ENCODE measurements at regions not wholly inside any gene's neighbourhood (a gene's known extent, or its start where the extent isn't known, plus 50 kb on each side); places are given as distances from the start of the nearest gene placed in this dataset.
A peak's percentile ranks its signal among the peaks of the same experiment; 100 is the strongest.

DNA sequence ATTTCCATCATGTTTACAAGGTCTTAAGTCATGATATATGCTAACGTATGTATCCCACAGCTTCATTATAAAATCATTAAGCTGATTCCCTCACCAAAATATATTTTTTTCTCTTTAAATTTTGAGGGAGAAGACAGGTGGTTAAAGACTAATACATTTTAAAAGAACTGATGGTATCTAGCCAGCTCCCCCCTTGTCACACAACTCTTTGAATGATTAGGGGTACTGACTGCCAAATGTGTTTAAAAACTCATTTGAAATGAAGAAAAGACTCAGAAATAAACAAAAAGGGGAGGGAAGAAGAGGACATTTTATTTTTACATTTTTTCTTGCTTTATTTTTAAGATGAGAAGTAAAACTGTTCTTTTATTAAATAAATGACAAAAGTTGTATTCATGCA is 805.3 kb downstream of the SATB2 start:
- TF ChIP-seq, protein P1, sequence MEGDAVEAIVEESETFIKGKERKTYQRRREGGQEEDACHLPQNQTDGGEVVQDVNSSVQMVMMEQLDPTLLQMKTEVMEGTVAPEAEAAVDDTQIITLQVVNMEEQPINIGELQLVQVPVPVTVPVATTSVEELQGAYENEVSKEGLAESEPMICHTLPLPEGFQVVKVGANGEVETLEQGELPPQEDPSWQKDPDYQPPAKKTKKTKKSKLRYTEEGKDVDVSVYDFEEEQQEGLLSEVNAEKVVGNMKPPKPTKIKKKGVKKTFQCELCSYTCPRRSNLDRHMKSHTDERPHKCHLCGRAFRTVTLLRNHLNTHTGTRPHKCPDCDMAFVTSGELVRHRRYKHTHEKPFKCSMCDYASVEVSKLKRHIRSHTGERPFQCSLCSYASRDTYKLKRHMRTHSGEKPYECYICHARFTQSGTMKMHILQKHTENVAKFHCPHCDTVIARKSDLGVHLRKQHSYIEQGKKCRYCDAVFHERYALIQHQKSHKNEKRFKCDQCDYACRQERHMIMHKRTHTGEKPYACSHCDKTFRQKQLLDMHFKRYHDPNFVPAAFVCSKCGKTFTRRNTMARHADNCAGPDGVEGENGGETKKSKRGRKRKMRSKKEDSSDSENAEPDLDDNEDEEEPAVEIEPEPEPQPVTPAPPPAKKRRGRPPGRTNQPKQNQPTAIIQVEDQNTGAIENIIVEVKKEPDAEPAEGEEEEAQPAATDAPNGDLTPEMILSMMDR (IDR thresholded peaks at IDR 0.05; ENCODE audit: insufficient read depth, low read depth, low read length, missing control alignments) = no peak
- no peak for DNase-seq (ENCODE audit: low read depth)
- H3K4me3 ChIP-seq (ENCODE audit: low read length) = no peak overlapping the region

DNA sequence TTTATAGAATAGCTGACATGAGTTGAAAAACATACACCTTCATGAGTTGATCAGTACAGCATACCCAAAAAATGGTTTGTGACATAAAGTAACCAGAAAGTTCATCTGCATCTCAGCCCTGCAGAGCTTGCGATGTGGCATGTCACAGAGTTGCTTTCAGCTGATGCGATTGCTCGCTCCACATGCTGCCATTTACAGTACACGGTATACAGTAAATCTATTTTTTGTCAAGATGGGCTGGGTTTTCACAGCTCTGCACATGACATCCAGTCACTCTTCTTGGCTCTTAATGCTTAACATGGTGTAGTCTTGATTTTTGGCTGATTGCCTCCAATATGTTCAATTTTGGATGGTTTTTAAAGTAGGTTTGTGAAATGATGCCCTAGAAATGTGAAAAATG is 811.9 kb downstream of the SATB2 start:
- TF ChIP-seq, protein P1 (IDR thresholded peaks at IDR 0.05; ENCODE audit: insufficient read depth, low read depth, low read length, missing control alignments) = no peak
- no peak overlapping the region for H3K4me3 ChIP-seq (ENCODE audit: low read length)
- no peak for DNase-seq (ENCODE audit: low read depth)

DNA sequence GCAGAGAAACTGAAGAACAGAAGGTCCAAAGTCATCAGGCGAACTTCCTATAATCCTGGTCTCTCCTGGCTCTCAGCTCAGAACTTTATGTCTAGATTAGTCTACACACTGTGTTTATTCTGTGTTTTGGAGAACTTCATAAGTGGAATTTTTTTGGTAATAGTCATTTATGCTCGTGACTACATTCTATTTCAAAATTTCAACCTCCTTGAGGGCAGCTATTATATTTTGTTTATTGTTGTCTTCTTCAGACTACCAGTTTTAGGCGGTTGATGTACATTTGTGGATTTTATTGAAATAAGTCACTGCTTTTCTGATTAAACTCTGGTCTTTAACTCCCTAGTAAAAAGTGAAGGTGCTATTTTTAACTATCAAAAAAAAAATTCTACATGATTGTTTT is 816.6 kb downstream of the SATB2 start:
- no peak for DNase-seq (ENCODE audit: low read depth)
- TF ChIP-seq, protein P1 (IDR thresholded peaks at IDR 0.05; ENCODE audit: insufficient read depth, low read depth, low read length, missing control alignments) = no peak
- H3K4me3 ChIP-seq (ENCODE audit: low read length) = no peak overlapping the region

DNA sequence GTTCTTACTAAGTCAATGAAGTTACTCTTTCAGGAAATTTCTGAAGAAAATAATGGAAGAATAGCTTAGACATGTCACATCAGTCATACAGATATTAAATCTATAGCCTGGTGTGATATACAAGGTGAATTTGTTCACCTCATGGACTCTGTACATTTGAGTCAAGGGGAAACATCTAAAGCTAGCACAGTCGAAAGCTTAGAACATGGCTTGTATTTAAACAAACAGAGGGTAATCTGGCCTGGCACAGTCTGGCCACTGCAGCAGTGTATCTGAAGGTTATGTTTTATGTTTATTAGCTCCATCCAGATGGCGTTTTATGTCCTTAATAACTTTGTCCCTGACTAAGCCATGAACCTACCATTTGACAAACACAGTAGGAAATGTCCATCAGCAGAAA is 817.3 kb downstream of the SATB2 start:
- TF ChIP-seq, protein P1 (IDR thresholded peaks at IDR 0.05; ENCODE audit: insufficient read depth, low read depth, low read length, missing control alignments) = no peak
- DNase-seq (ENCODE audit: low read depth) = no peak
- H3K4me3 ChIP-seq (ENCODE audit: low read length) = no peak overlapping the region

DNA sequence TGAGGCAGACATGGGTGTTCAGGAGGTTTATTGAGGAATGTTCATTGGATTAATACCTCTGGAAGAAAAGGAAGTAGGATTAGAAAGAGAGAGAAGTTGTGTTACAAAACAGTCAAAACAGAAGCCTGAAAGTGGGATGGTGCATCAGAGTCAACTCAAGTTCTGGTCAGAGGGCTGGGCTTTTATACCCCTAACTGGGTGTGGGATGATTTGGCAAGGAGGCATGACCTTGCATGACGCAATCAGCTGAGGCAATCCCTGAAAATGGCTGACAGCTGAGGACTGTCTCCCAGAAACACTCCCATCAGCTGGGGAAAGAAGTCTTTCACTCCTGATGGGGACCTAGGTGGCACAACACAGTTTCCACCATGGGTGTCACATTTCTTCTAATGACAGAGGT is 818.2 kb downstream of the SATB2 start:
- TF ChIP-seq, protein P1 (IDR thresholded peaks at IDR 0.05; ENCODE audit: insufficient read depth, low read depth, low read length, missing control alignments) = no peak
- no peak overlapping the region for H3K4me3 ChIP-seq (ENCODE audit: low read length)
- peak; percentile 7 for DNase-seq (ENCODE audit: low read depth)

DNA sequence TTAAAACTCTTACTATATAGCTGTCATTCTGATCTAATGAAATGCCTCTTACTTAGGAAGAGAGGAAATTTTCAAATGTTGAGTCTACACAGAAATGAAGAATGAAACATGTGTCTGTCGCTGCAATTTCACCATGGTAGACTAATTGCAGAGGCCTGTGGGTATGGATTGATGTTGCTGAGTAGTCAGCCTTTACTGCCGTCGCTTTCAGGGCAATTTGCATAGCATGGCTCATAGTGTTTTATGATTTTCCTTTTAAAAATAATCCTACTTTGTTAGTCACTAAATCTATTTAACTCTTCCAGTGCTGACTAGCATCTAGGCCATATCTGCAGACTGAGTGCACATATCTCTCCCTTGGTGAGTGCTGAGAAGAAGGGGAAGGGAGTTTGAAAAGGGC is 819.2 kb downstream of the SATB2 start:
- TF ChIP-seq, protein P1 (IDR thresholded peaks at IDR 0.05; ENCODE audit: insufficient read depth, low read depth, low read length, missing control alignments) = no peak
- no peak overlapping the region for H3K4me3 ChIP-seq (ENCODE audit: low read length)
- no peak for DNase-seq (ENCODE audit: low read depth)

DNA sequence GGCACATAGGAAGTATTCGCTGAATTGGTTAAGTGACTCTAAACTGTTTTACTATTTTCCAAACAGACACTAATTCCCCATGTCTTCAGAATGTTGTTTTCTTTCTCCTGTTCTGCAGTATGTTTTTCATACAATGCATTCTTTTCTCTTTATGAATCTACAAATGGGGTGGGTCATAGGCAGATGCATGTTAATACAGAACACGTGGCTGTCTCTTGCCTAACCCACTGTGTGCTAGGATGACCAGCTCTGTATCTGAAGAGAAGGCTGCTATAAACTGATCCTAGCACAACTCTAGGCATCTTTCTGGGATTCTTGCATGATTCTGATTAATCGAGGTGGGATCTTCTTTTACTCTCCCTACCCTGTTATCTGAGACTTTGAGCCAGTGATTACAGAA is 826.0 kb downstream of the PLCL1 start:
- TF ChIP-seq, protein P1 (IDR thresholded peaks at IDR 0.05; ENCODE audit: insufficient read depth, low read depth, low read length, missing control alignments) = no peak
- peak; percentile 57 for DNase-seq (ENCODE audit: low read depth)

More for the DNA sequence above, 826.0 kb downstream of the PLCL1 start:
- no peak overlapping the region for H3K4me3 ChIP-seq (ENCODE audit: low read length)
